ENCODE measurements at regions not wholly inside any gene's neighbourhood (a gene's known extent, or its start where the extent isn't known, plus 50 kb on each side); places are given as distances from the start of the nearest gene placed in this dataset.

GRCh38 chr5:93235761-93236160, 345.3 kb downstream of the NR2F1-AS1 start:
- in situ Hi-C loops (cut with HindIII; ENCODE audit: low sequenced_read_pairs): no loop called here
- no peak for DNase-seq (ENCODE audit: low read depth, low spot score)
- no peak overlapping the region for H3K4me3 ChIP-seq (ENCODE audit: low read depth, low read length)
- TF ChIP-seq, protein P1, sequence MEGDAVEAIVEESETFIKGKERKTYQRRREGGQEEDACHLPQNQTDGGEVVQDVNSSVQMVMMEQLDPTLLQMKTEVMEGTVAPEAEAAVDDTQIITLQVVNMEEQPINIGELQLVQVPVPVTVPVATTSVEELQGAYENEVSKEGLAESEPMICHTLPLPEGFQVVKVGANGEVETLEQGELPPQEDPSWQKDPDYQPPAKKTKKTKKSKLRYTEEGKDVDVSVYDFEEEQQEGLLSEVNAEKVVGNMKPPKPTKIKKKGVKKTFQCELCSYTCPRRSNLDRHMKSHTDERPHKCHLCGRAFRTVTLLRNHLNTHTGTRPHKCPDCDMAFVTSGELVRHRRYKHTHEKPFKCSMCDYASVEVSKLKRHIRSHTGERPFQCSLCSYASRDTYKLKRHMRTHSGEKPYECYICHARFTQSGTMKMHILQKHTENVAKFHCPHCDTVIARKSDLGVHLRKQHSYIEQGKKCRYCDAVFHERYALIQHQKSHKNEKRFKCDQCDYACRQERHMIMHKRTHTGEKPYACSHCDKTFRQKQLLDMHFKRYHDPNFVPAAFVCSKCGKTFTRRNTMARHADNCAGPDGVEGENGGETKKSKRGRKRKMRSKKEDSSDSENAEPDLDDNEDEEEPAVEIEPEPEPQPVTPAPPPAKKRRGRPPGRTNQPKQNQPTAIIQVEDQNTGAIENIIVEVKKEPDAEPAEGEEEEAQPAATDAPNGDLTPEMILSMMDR (IDR thresholded peaks at IDR 0.05; ENCODE audit: low read depth, low read length): no peak

- in situ Hi-C loops (cut with HindIII; ENCODE audit: low sequenced_read_pairs): no loop called here
- H3K4me3 ChIP-seq (ENCODE audit: low read depth, low read length): no peak overlapping the region
- TF ChIP-seq, protein P1 (IDR thresholded peaks at IDR 0.05; ENCODE audit: low read depth, low read length): no peak
- DNase-seq (ENCODE audit: low read depth, low spot score): no peak
Measured at GRCh38 chr5:93226202-93226735, 354.8 kb downstream of the NR2F1-AS1 start.

GRCh38 chr5:93225748-93226147, 355.3 kb downstream of the NR2F1-AS1 start:
- TF ChIP-seq, protein P1 (IDR thresholded peaks at IDR 0.05; ENCODE audit: low read depth, low read length): no peak
- no peak for DNase-seq (ENCODE audit: low read depth, low spot score)
- in situ Hi-C loops (cut with HindIII; ENCODE audit: low sequenced_read_pairs): no loop called here
- H3K4me3 ChIP-seq (ENCODE audit: low read depth, low read length): no peak overlapping the region

GRCh38 chr5:93224624-93225023, 356.4 kb downstream of the NR2F1-AS1 start:
- TF ChIP-seq, protein P1 (IDR thresholded peaks at IDR 0.05; ENCODE audit: low read depth, low read length): no peak
- no peak overlapping the region for H3K4me3 ChIP-seq (ENCODE audit: low read depth, low read length)
- in situ Hi-C loops (cut with HindIII; ENCODE audit: low sequenced_read_pairs): no loop called here
- no peak for DNase-seq (ENCODE audit: low read depth, low spot score)

- no peak for DNase-seq (ENCODE audit: low read depth, low spot score)
- TF ChIP-seq, protein P1 (IDR thresholded peaks at IDR 0.05; ENCODE audit: low read depth, low read length): no peak
- in situ Hi-C loops (cut with HindIII; ENCODE audit: low sequenced_read_pairs): no loop called here
- no peak overlapping the region for H3K4me3 ChIP-seq (ENCODE audit: low read depth, low read length)
Measured at GRCh38 chr5:93221773-93222172, 359.2 kb downstream of the NR2F1-AS1 start.

DNA sequence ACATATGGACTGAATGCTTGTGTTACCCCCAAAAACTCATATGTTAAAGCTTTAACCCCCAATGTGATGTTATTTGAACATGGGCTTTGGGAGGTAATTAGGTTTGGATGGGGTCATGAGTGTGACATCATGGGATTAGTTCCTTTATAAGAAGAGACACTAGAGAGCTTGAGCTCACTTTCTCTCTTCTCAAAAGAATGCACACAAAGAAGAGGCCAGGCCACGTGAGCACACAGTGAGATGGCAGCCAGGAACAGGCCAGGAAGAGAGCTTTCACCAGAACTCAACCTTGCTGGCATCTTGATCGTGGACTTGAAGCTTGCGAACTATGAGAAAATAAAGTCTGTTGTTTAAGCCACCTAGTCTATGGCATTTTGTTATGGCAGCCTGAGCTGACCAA, 360.6 kb downstream of the NR2F1-AS1 start:
- in situ Hi-C loops (cut with HindIII; ENCODE audit: low sequenced_read_pairs): no loop called here
- DNase-seq (ENCODE audit: low read depth, low spot score): no peak
- TF ChIP-seq, protein P1 (IDR thresholded peaks at IDR 0.05; ENCODE audit: low read depth, low read length): no peak
- H3K4me3 ChIP-seq (ENCODE audit: low read depth, low read length): no peak overlapping the region
